Naive thymus-derived CD4-positive, alpha-beta T cell (primary cell): ENCODE measurements at regions not wholly inside any gene's neighbourhood (a gene's known extent, or its start where the extent isn't known, plus 50 kb on each side); places are given as distances from the start of the nearest gene placed in this dataset.

Experiments used
- ATAC-seq: fragments of 150-1000 bp; cut with Tn5 transposase; 2 replicates; pipeline ENCODE4 v1.10.0; 2021; ENCODE audit warnings: mild to moderate bottlenecking, moderate library complexity
- CTCF ChIA-PET: fragments of 350-600 bp; sonication (Branson Sonifier 250); formaldehyde crosslinking; loops from one replicate; lab custom pipeline; 2021; ENCODE audit warnings: antibody characterized with exemption; lab: Charles Lee
- POLR2A ChIA-PET: fragments of 350-600 bp; sonication (Branson Sonifier 250); formaldehyde crosslinking; loops from one replicate; lab custom pipeline; 2021; ENCODE audit warnings: antibody characterized with exemption, inconsistent platforms; lab: Charles Lee
- DNase-seq, 9 donors: peaks; one replicate each; pipeline versions ENCODE4 v3.0.0 to v3.0.0-alpha.2; 2020 to 2022; ENCODE audit warnings: mixed read lengths in 1 of 9
- H3K27ac ChIP-seq: one replicate; pipeline ENCODE4 v1.7.0; 2013; ENCODE audit warnings: mild to moderate bottlenecking, low read depth, low read length, moderate library complexity
- H3K27me3 ChIP-seq, 2 donors: one replicate each; pipeline ENCODE4 v1.7.0; 2013; ENCODE audit warnings: low read length in 2 of 2, mild to moderate bottlenecking in 2 of 2, moderate library complexity in 2 of 2; ENCODE audit not compliant: control insufficient read depth in 2 of 2, insufficient read depth in 2 of 2
- H3K36me3 ChIP-seq, 3 experiments: 1 replicate in 2 of 3; 2 replicates in 1 of 3; pipeline ENCODE4 v1.7.0; 2013; ENCODE audit warnings: low read length in 3 of 3, mild to moderate bottlenecking in 3 of 3, moderate library complexity in 1 of 3; ENCODE audit not compliant: insufficient read depth in 3 of 3, control insufficient read depth in 2 of 3
- H3K4me1 ChIP-seq, 2 donors: one replicate each; pipeline ENCODE4 v1.7.0; 2013; ENCODE audit warnings: low read length in 2 of 2, mild to moderate bottlenecking in 2 of 2, moderate library complexity in 1 of 2; ENCODE audit not compliant: control insufficient read depth in 2 of 2, insufficient read depth in 2 of 2
- H3K4me3 ChIP-seq: 2 replicates; pipeline ENCODE4 v1.7.0; 2013; ENCODE audit warnings: mild to moderate bottlenecking, low read length
- H3K9me3 ChIP-seq, 3 experiments: 1 replicate in 2 of 3; 2 replicates in 1 of 3; pipeline ENCODE4 v1.7.0; 2013; ENCODE audit warnings: low read length in 3 of 3; ENCODE audit not compliant: control insufficient read depth in 2 of 3
- H3K27ac Mint-ChIP-seq, 9 donors: one replicate each; pipeline ENCODE4 v1.8.0; 2020 to 2022; ENCODE audit warnings: mixed read lengths in 9 of 9, mild to moderate bottlenecking in 8 of 9, moderate library complexity in 5 of 9, inconsistent platforms in 2 of 9
- H3K27me3 Mint-ChIP-seq, 5 donors: one replicate each; pipeline ENCODE4 v1.8.0; 2021 to 2022; ENCODE audit warnings: mixed read lengths in 5 of 5, mild to moderate bottlenecking in 1 of 5
- H3K36me3 Mint-ChIP-seq, 5 donors: one replicate each; pipeline ENCODE4 v1.8.0; 2020 to 2022; ENCODE audit warnings: mixed read lengths in 5 of 5, mild to moderate bottlenecking in 3 of 5, inconsistent platforms in 1 of 5
- H3K4me1 Mint-ChIP-seq, 7 donors: one replicate each; pipeline ENCODE4 v1.8.0; 2020 to 2022; ENCODE audit warnings: mixed read lengths in 7 of 7, mild to moderate bottlenecking in 3 of 7, inconsistent platforms in 1 of 7
- H3K4me3 Mint-ChIP-seq, 10 donors: one replicate each; pipeline ENCODE4 v1.8.0; 2020 to 2022; ENCODE audit warnings: mild to moderate bottlenecking in 10 of 10, mixed read lengths in 10 of 10, moderate library complexity in 6 of 10, inconsistent platforms in 2 of 10
- H3K9me3 Mint-ChIP-seq, 11 donors: one replicate each; pipeline ENCODE4 v1.8.0; 2020 to 2022; ENCODE audit warnings: mixed read lengths in 11 of 11, mild to moderate bottlenecking in 4 of 11, inconsistent platforms in 1 of 11, moderate library complexity in 1 of 11
- intact Hi-C, 2 donors: fragments of 100-400 bp; cut with micrococcal nuclease; formaldehyde crosslinking; loops; one replicate each; pipeline ENCODE4 v1.15.1; 2023

DNA sequence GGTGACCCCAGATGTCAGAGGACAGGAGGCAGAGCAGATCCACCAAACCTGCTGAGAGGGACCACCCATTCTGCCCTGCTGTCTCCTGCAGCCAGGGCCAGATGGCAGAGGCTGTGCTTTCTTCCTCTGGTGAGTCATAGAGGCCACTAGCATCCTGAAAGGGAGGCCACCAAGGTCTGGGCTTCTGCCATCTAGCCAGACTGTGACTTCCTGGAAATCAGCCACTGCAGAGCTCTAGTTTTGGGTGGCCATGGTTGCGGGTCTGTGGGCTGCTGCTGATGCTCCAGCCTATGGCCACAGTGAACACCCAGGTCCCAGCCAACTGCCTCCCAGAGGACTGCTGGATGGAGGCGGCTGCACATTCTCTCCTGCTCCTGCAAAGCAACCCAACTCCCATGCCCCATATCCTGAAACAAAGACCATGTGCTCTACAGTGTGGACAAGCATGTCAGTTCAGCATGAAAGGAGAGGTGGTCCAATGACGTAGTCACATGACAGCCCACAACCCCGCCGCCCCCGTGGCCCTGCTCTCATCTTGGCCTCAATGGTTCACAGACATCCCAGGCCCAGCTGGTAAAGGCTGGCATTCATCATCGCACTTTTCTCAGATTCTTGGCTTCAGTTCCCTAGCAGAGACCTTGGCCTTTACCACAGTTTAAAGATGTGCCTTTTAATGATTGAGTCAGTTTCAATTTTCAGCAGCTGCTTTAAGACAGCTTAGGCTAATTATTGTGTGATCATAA lies 73.9 kb upstream of the CXCL12 start:
- Histone ChIP-seq H3K4me3 (no peak overlapping the region), H3K27me3 (no peaks in the 10 kb centered on the region), H3K36me3 (no peaks in the 10 kb centered on the region), H3K9me3 (no peaks in the 10 kb centered on the region), H3K27ac (no peak overlapping the region), H3K4me1 (no peaks in the 10 kb centered on the region)
- Mint-ChIP-seq H3K4me1 (no peaks in the 10 kb centered on the region), H3K27ac (no peak overlapping the region), H3K9me3 (peaks cover 0 to 14% (median 2%) of the 10 kb centered on the region in 11 donors), H3K36me3 (no peaks in the 10 kb centered on the region), H3K27me3 (peaks cover 0 to 34% (median 22%) of the 10 kb centered on the region in 5 donors), H3K4me3 (no peak overlapping the region)
- DNase-seq (no peak), ATAC-seq (no peak)
- intact Hi-C loops, result no loop called here
- POLR2A ChIA-PET, result no interaction called here
- CTCF ChIA-PET, result no interaction called here

DNA sequence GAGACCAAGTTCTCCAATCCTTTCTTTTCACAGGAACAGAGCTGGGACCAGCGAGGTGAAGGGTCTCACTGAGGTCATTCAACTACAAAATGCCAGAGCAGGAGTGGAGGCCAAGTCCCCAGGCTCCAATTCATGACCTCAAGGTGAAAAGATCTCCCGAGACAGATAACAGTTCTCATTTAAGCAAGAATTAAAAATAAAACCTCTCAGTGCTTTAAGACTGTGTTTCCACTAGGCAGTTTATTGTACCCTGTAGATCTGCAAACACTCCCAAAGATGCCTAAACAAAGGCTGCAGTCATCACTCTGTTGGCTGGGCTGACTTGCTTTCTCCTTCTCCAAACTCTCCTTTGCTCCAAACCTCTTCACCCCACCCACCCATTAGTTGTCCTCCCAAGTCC lies 74.8 kb upstream of the CXCL12 start:
- Histone ChIP-seq H3K4me1 (no peaks in the 10 kb centered on the region), H3K9me3 (no peaks in the 10 kb centered on the region), H3K36me3 (no peaks in the 10 kb centered on the region), H3K27ac (no peak overlapping the region), H3K4me3 (no peak overlapping the region), H3K27me3 (no peaks in the 10 kb centered on the region)
- Mint-ChIP-seq H3K36me3 (no peaks in the 10 kb centered on the region), H3K27ac (no peak overlapping the region), H3K27me3 (peaks cover 0 to 38% (median 22%) of the 10 kb centered on the region in 5 donors), H3K4me3 (no peak overlapping the region), H3K4me1 (no peaks in the 10 kb centered on the region), H3K9me3 (peaks cover 0 to 14% (median 2%) of the 10 kb centered on the region in 11 donors)
- ChIA-PET POLR2A (no interaction called here), CTCF (no interaction called here)
- intact Hi-C loops, result no loop called here
- DNase-seq, result no peak
- no peak for ATAC-seq

DNA sequence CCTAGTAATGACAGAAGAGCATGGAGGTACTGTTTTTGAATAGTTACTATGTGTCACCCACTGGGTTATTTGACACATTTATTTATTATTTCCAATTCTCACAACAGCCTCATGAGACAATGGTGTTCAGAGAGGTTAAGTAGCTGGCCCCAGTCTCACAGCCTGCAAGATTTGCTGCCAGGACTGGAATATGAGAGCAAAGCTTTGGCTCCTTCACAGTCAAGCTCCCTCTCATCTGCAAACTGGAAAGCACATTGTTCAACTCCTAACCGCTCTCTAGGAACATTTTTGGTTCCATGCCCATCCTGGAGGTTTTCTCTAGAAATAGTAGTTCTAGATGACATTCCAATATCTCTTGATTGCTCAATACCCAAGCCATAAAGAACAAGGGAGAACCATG lies 75.5 kb upstream of the CXCL12 start:
- H3K4me3 Mint-ChIP-seq, result no peak overlapping the region
- no peaks in the 10 kb centered on the region for H3K4me1 Mint-ChIP-seq
- DNase-seq, result no peak
- no peaks in the 10 kb centered on the region for H3K9me3 ChIP-seq
- peaks cover 0 to 33% (median 17%) of the 10 kb centered on the region in 5 donors for H3K27me3 Mint-ChIP-seq
- peaks cover 0 to 14% (median 0%) of the 10 kb centered on the region in 11 donors for H3K9me3 Mint-ChIP-seq
- ChIA-PET CTCF (no interaction called here), POLR2A (no interaction called here)
- no peaks in the 10 kb centered on the region for H3K4me1 ChIP-seq
- H3K27ac Mint-ChIP-seq, result no peak overlapping the region
- no peak overlapping the region for H3K27ac ChIP-seq
- H3K36me3 ChIP-seq, result no peaks in the 10 kb centered on the region
- intact Hi-C loops, result no loop called here
- H3K36me3 Mint-ChIP-seq, result no peaks in the 10 kb centered on the region
- H3K27me3 ChIP-seq, result no peaks in the 10 kb centered on the region
- H3K4me3 ChIP-seq, result no peak overlapping the region
- no peak for ATAC-seq

DNA sequence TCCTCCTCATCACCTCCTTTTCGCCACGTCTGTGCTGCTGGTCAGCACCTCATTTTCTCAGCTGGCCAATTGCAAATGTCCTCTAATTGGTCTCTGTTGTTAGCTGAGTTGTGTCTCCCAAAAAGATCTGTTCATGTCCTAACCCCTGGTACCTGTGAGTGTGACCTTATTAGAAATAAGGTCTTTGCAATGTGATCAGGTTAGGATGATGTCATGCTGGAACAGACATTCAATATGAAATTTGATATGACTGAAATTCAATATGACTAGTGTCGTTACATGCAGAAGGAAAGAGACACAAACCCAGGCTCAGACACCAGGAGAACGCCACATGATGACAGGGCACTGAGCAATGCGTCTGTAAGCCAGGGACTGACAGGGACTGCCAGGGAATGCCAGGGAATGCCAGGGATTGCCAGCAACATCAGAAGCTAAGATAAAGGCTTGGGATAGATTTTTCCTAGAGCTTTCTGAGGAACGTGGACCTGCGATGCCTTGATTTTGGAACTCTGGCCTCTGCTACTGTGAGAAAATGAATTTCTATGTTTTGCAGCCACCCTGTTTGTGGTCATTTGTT lies 77.5 kb upstream of the CXCL12 start:
- DNase-seq, result no peak
- no peak overlapping the region for H3K4me3 Mint-ChIP-seq
- H3K27ac ChIP-seq, result no peak overlapping the region
- no peaks in the 10 kb centered on the region for H3K9me3 ChIP-seq
- H3K36me3 ChIP-seq, result no peaks in the 10 kb centered on the region
- no peaks in the 10 kb centered on the region for H3K4me1 Mint-ChIP-seq
- no peaks in the 10 kb centered on the region for H3K4me1 ChIP-seq
- no peak for ATAC-seq
- ChIA-PET CTCF (no interaction called here), POLR2A (no interaction called here)
- peaks cover 0 to 34% (median 20%) of the 10 kb centered on the region in 5 donors for H3K27me3 Mint-ChIP-seq
- no peak overlapping the region for H3K27ac Mint-ChIP-seq
- H3K9me3 Mint-ChIP-seq, result peaks cover 0 to 9% (median 0%) of the 10 kb centered on the region in 11 donors
- intact Hi-C loops, result no loop called here
- no peaks in the 10 kb centered on the region for H3K27me3 ChIP-seq
- no peak overlapping the region for H3K4me3 ChIP-seq
- H3K36me3 Mint-ChIP-seq, result peaks cover 0 to 5% (median 0%) of the 10 kb centered on the region in 5 donors

DNA sequence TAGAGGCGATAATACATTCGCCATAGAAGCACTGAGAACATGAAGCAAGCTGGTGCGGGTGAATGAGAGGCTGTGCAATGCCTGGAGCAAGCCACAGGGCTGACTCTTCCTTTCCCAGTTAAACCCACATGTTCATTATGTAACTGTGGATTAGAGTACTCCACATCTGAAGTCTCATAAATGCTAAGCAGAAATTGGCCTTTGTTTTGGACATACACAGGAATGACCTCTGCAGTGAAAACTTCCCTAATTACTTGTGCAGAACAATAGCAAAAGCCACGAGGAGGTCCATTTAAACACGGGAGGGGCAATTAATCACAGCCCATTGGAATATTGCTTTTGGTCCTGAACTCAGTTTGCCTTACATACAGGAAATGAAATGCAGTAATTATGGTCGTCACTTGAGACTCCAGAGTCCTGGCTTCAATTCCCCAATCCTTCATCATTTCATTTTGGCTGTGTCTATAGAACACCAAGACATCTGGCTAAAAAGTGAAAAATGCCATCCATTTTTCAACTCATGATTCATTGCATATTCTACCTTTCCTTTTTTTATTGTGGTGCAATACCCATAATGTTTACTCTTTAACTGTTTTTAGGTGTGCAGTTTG lies 78.7 kb upstream of the CXCL12 start:
- Histone ChIP-seq H3K27ac (no peak overlapping the region), H3K9me3 (no peaks in the 10 kb centered on the region), H3K27me3 (no peaks in the 10 kb centered on the region), H3K4me3 (no peak overlapping the region), H3K4me1 (no peaks in the 10 kb centered on the region), H3K36me3 (no peaks in the 10 kb centered on the region)
- Mint-ChIP-seq H3K9me3 (peaks cover 0 to 4% (median 0%) of the 10 kb centered on the region in 11 donors), H3K4me1 (no peaks in the 10 kb centered on the region), H3K4me3 (no peak overlapping the region), H3K36me3 (peaks cover 0 to 5% (median 0%) of the 10 kb centered on the region in 5 donors), H3K27ac (no peak overlapping the region), H3K27me3 (peaks cover 0 to 30% (median 18%) of the 10 kb centered on the region in 5 donors)
- no peak for ATAC-seq
- ChIA-PET POLR2A (no interaction called here), CTCF (no interaction called here)
- DNase-seq, result no peak
- intact Hi-C loops, result no loop called here

GRCh38 chr10:44464503-44464902 lies 79.6 kb upstream of the CXCL12 start:
- peaks cover 0 to 32% (median 18%) of the 10 kb centered on the region in 5 donors for H3K27me3 Mint-ChIP-seq

More at GRCh38 chr10:44464503-44464902, 79.6 kb upstream of the CXCL12 start:
- Mint-ChIP-seq H3K4me1 (no peaks in the 10 kb centered on the region), H3K9me3 (peaks cover 0 to 4% (median 0%) of the 10 kb centered on the region in 11 donors), H3K4me3 (no peak overlapping the region), H3K36me3 (peaks cover 0 to 5% (median 0%) of the 10 kb centered on the region in 5 donors), H3K27ac (no peak overlapping the region)
- ChIA-PET POLR2A (no interaction called here), CTCF (no interaction called here)
- Histone ChIP-seq H3K4me1 (no peaks in the 10 kb centered on the region), H3K27ac (no peak overlapping the region), H3K9me3 (no peaks in the 10 kb centered on the region), H3K36me3 (no peaks in the 10 kb centered on the region), H3K27me3 (no peaks in the 10 kb centered on the region), H3K4me3 (no peak overlapping the region)
- intact Hi-C loops, result no loop called here
- no peak for ATAC-seq
- DNase-seq, result no peak
